ENCODE measurements at regions not wholly inside any gene's neighbourhood (a gene's known extent, or its start where the extent isn't known, plus 50 kb on each side); places are given as distances from the start of the nearest gene placed in this dataset.

- TF ChIP-seq ELF4 (IDR thresholded peaks at IDR 0.05) (no peak), L3MBTL2 (conservative IDR thresholded peaks at IDR 0.05) (no peak), FOXK2 (IDR thresholded peaks at IDR 0.05) (no peak), ARNT (IDR thresholded peaks at IDR 0.05) (no peak), CTBP1 (IDR thresholded peaks at IDR 0.05; ENCODE audit: borderline replicate concordance) (no peak), SUZ12 (IDR thresholded peaks at IDR 0.05) (no peak), BHLHE40 (IDR thresholded peaks at IDR 0.05; ENCODE audit: borderline replicate concordance) (no peak), ZNF384 (IDR thresholded peaks at IDR 0.05) (no peak), TARDBP (IDR thresholded peaks at IDR 0.05) (no peak), SP1 (IDR thresholded peaks at IDR 0.05) (no peak), LEF1 (IDR thresholded peaks at IDR 0.05; ENCODE audit: borderline replicate concordance) (no peak)
These were observed 100.9 kb upstream of the RBFOX1 start for GRCh38 chr16:7231762-7232161.
